ENCODE measurements at regions not wholly inside any gene's neighbourhood (a gene's known extent, or its start where the extent isn't known, plus 50 kb on each side); places are given as distances from the start of the nearest gene placed in this dataset.

GRCh38 chr6:126429866-126430265 lies 90.0 kb downstream of the CENPW start:
- Histone ChIP-seq H3K36me3 (ENCODE audit: low read depth, low read length) (no peaks in the 10 kb centered on the region), H3K4me1 (ENCODE audit: insufficient read depth, low read length) (no peaks in the 10 kb centered on the region), H3K27ac (ENCODE audit: low read length) (no peak overlapping the region), H3K9ac (ENCODE audit: low read length) (no peak overlapping the region), H3K4me2 (ENCODE audit: low read length) (no peak overlapping the region), H4K20me1 (ENCODE audit: low read length) (no peaks in the 10 kb centered on the region), H3K27me3 (ENCODE audit: low read length) (no peaks in the 10 kb centered on the region; the same call in 1 of the 2 replicates), H3K9me3 (ENCODE audit: low read length) (no peaks in the 10 kb centered on the region), H3K4me3 (ENCODE audit: low read length) (no peak overlapping the region), H3K79me2 (ENCODE audit: low read length) (no peaks in the 10 kb centered on the region), H3F3A (ENCODE audit: low read length, unreplicated experiment) (no peaks in the 10 kb centered on the region), H2AFZ (ENCODE audit: low read length) (no peak overlapping the region), H3K9me2 (replicated peaks; ENCODE audit: low read length) (no peaks in the 10 kb centered on the region)
- intact Hi-C loops (cut with micrococcal nuclease), result no loop called here
- TF ChIP-seq EZH2phosphoT487 (IDR thresholded peaks at IDR 0.05; ENCODE audit: borderline replicate concordance, low read length) (no peak), CTCF (conservative IDR thresholded peaks at IDR 0.05; ENCODE audit: low read depth, low read length) (no peak), EZH2 (IDR thresholded peaks at IDR 0.05; ENCODE audit: low read length, unreplicated experiment) (no peak)
- ChIA-PET POLR2A (ENCODE audit: unreplicated experiment) (no interaction called here), CTCF (no interaction called here)
- ATAC-seq (no peak), DNase-seq (no peak)
- BruUV-seq (replicated peaks), result no TSS peak

GRCh38 chr6:126432564-126432963 lies 92.6 kb downstream of the CENPW start:
- Histone ChIP-seq H3K27me3 (ENCODE audit: low read length) (no peaks in the 10 kb centered on the region; the same call in 1 of the 2 replicates), H3K79me2 (ENCODE audit: low read length) (no peaks in the 10 kb centered on the region), H2AFZ (ENCODE audit: low read length) (no peak overlapping the region), H3F3A (ENCODE audit: low read length, unreplicated experiment) (no peaks in the 10 kb centered on the region), H4K20me1 (ENCODE audit: low read length) (no peaks in the 10 kb centered on the region), H3K27ac (ENCODE audit: low read length) (no peak overlapping the region), H3K4me2 (ENCODE audit: low read length) (no peak overlapping the region), H3K9ac (ENCODE audit: low read length) (no peak overlapping the region), H3K4me1 (ENCODE audit: insufficient read depth, low read length) (no peaks in the 10 kb centered on the region), H3K36me3 (ENCODE audit: low read depth, low read length) (no peaks in the 10 kb centered on the region), H3K9me3 (ENCODE audit: low read length) (no peaks in the 10 kb centered on the region), H3K4me3 (ENCODE audit: low read length) (no peak overlapping the region), H3K9me2 (replicated peaks; ENCODE audit: low read length) (no peaks in the 10 kb centered on the region)
- ChIA-PET CTCF (no interaction called here), POLR2A (ENCODE audit: unreplicated experiment) (no interaction called here)
- TF ChIP-seq CTCF (conservative IDR thresholded peaks at IDR 0.05; ENCODE audit: low read depth, low read length) (no peak), EZH2 (IDR thresholded peaks at IDR 0.05; ENCODE audit: low read length, unreplicated experiment) (no peak), EZH2phosphoT487 (IDR thresholded peaks at IDR 0.05; ENCODE audit: borderline replicate concordance, low read length) (no peak)
- no TSS peak for BruUV-seq (replicated peaks)
- ATAC-seq (no peak), DNase-seq (no peak)
- intact Hi-C loops (cut with micrococcal nuclease), result no loop called here

GRCh38 chr6:126433927-126434326 lies 94.0 kb downstream of the CENPW start:
- no peaks in the 10 kb centered on the region for H3K36me3 ChIP-seq (ENCODE audit: low read depth, low read length)
- H3K9me3 ChIP-seq (ENCODE audit: low read length), result no peaks in the 10 kb centered on the region
- H3F3A ChIP-seq (ENCODE audit: low read length, unreplicated experiment), result no peaks in the 10 kb centered on the region
- H3K9ac ChIP-seq (ENCODE audit: low read length), result no peak overlapping the region
- H3K4me2 ChIP-seq (ENCODE audit: low read length), result no peak overlapping the region
- H3K79me2 ChIP-seq (ENCODE audit: low read length), result no peaks in the 10 kb centered on the region
- intact Hi-C loops (cut with micrococcal nuclease), result no loop called here
- no peaks in the 10 kb centered on the region for H3K4me1 ChIP-seq (ENCODE audit: insufficient read depth, low read length)
- no peak overlapping the region for H3K4me3 ChIP-seq (ENCODE audit: low read length)
- TF ChIP-seq EZH2 (IDR thresholded peaks at IDR 0.05; ENCODE audit: low read length, unreplicated experiment) (no peak), CTCF (conservative IDR thresholded peaks at IDR 0.05; ENCODE audit: low read depth, low read length) (no peak), EZH2phosphoT487 (IDR thresholded peaks at IDR 0.05; ENCODE audit: borderline replicate concordance, low read length) (no peak)
- no peak overlapping the region for H3K27ac ChIP-seq (ENCODE audit: low read length)
- H2AFZ ChIP-seq (ENCODE audit: low read length), result no peak overlapping the region
- DNase-seq (no peak), ATAC-seq (no peak)
- CTCF ChIA-PET, result no interaction called here
- no peaks in the 10 kb centered on the region for H3K9me2 ChIP-seq (replicated peaks; ENCODE audit: low read length)
- no peaks in the 10 kb centered on the region for H4K20me1 ChIP-seq (ENCODE audit: low read length)
- POLR2A ChIA-PET (ENCODE audit: unreplicated experiment), result no interaction called here
- BruUV-seq (replicated peaks), result no TSS peak
- no peaks in the 10 kb centered on the region for H3K27me3 ChIP-seq (ENCODE audit: low read length)
